GM10248 (cell line): ENCODE measurements at regions not wholly inside any gene's neighbourhood (a gene's known extent, or its start where the extent isn't known, plus 50 kb on each side); places are given as distances from the start of the nearest gene placed in this dataset.

Experiments used
- CTCF ChIA-PET: fragments of 300-600 bp; sonication (Branson Sonifier 250); formaldehyde crosslinking; extraction: SDS; loops from one replicate; lab custom pipeline; 2021; ENCODE audit warnings: antibody characterized with exemption; lab: Yijun Ruan, JAX
- POLR2A ChIA-PET: fragments of 350-650 bp; sonication (Branson Sonifier 250); formaldehyde crosslinking; extraction: SDS; loops from one replicate; lab custom pipeline; 2020; ENCODE audit warnings: antibody characterized with exemption; lab: Yijun Ruan, JAX
- DNase-seq: peaks from one replicate; pipeline ENCODE4 v3.0.0; 2012; ENCODE audit errors: extremely low spot score
- CTCF ChIP-seq: IDR thresholded peaks from 2 replicates; pipeline ENCODE4 v1.5.1; 2012; ENCODE audit warnings: mild to moderate bottlenecking, low read depth; ENCODE audit errors: extremely low read depth, missing control alignments, control extremely low read depth

GRCh38 chr7:26497801-26498596 lies 206.3 kb downstream of the SNX10 start:
- CTCF ChIA-PET: interaction anchor here (0.9 to 2.3 kb wide), 4 partner anchors 60 to 128 kb away, joined by 3 to 9 read pairs (median 4); no protein-coding TSS in a partner anchor
- no peak for TF ChIP-seq CTCF
- POLR2A ChIA-PET: no interaction called here
- no peak for DNase-seq

- no peak for TF ChIP-seq CTCF
- no peak for DNase-seq
- CTCF ChIA-PET: interaction anchor here (1.4 to 2.3 kb wide), 2 partner anchors 122 to 129 kb away, joined by 4 to 9 read pairs; no protein-coding TSS in a partner anchor
Measured at GRCh38 chr7:26499315-26499897, 207.7 kb downstream of the SNX10 start.

GRCh38 chr7:26500749-26501352 lies 209.2 kb downstream of the SNX10 start:
- TF ChIP-seq CTCF: peak; percentile 50
- DNase-seq: peak; percentile 59
- ChIA-PET POLR2A (no interaction called here), CTCF (interaction anchor here (1.1 to 4.9 kb wide), 17 partner anchors 11 to 607 kb away, joined by 3 to 38 read pairs (median 6); no protein-coding TSS in a partner anchor)

More at GRCh38 chr7:26499315-26499897, 207.7 kb downstream of the SNX10 start:
- POLR2A ChIA-PET: no interaction called here

DNA sequence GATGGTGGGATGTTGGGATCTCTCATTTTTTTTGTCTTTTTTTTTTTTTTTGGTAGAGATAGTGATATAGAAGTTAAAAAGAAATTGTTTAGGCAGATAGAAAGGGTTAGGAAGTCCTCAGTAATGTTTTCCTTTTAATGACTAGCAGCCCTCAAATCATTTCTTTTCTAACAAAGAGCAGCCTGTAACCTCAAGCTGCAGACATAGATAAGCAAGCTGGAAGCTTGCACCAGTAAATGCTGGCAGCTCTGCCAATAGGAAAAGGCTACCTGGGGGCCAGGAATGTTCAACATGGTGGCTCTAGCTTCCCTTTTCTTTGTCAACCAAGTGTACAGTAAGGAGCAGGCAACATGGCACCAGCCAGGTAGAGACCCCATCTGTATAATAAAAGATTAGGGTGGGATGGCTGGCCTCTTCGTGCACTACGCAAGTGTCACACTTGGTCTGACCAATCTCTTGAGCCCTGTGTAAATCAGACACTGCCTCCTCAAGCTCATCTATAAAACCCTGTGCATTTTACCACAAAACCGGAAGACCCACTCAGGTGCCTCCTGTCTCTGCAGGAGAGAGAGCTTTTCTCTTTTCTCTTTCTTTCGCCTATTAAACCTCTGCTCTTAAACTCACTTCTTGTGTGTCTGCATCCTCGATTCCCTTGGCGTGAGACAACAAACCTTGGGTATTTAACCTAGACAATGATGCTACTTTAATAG lies 212.9 kb downstream of the SNX10 start:
- ChIA-PET POLR2A (no interaction called here), CTCF (interaction anchor here (1.4 to 4.9 kb wide), 6 partner anchors 15 to 135 kb away, joined by 3 to 38 read pairs (median 5); no protein-coding TSS in a partner anchor)
- DNase-seq: no peak
- no peak for TF ChIP-seq CTCF

- TF ChIP-seq CTCF: no peak
- CTCF ChIA-PET: interaction anchor here (1.3 to 2.1 kb wide), 3 partner anchors 58 to 141 kb away, joined by 4 to 6 read pairs (median 5); no protein-coding TSS in a partner anchor
- POLR2A ChIA-PET: no interaction called here
- no peak for DNase-seq
Measured at GRCh38 chr7:26506196-26506595, 214.5 kb downstream of the SNX10 start.
